HG03432 (cell line): ENCODE measurements at regions not wholly inside any gene's neighbourhood (a gene's known extent, or its start where the extent isn't known, plus 50 kb on each side); places are given as distances from the start of the nearest gene placed in this dataset.

Experiments used
- ATAC-seq: cut with Tn5 transposase; IDR thresholded peaks from one replicate; pipeline ENCODE4 v1.9.1; 2021; ENCODE audit warnings: mild to moderate bottlenecking, moderate library complexity; ENCODE audit not compliant: unreplicated experiment

DNA sequence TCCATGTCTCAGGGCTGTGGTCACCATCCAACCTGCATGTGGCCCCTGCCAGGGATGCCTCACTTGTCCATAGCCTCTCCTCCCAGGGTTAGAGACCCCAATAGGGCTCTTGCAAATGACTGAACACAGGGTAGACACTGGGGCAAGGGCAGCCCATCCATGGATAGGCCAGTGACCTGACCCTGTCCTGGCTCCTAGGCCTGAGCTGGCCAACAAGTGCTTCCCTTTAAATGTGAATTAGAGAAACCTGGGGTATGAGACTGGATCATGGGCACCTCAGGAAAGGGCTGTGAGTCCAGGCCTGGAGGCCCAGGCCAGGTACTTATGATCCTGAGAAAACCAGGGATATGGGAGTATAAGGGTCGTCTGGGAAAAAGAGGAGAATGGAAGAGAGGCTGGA lies 64.5 kb downstream of the COPS8 start:
- ATAC-seq = no peak

DNA sequence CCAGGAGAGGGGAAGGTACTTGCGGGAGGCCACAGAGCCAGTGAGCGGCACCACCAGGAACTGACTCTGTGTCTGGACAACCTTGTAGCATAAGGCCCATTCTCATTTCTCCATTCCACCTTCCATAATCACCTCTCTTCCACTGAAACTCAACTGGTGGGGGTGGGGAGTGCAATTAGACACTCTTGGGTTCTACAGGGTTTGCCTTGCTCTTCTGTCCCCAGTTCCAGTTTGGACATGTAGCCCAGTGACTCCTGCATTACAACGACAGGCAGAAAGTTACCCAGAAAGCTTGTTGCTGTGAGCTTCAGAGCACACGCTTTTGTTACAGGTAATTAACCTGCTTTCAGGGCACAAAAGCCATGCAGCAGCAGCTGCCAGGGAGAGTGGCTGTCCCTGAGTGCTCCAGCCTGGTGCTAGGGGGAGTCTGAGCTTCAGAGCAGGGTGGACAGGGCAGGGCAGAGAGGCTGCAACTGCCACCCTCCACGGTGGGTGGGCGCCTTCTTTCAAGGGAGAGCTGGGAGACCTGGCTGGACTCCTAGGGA lies 65.2 kb downstream of the COPS8 start:
- no peak for ATAC-seq

DNA sequence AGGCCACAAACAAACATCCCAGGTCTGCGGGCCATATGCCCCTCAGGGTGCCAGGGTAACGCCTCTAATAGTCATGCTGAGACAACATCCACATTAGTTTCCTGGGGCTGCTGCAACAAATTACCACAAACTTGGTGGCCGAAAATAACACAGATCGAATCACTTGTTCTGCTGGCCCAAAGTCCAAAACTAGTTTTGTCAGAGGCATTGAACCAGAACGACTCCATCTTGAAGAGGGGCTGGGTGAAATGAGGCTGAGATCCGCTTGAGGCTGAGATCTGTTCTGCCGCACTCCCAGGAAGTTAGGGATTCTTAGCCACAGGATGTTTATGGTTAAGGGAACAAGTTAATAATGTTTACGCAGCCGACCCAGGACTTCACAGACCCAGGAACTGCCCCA lies 66.7 kb downstream of the COPS8 start:
- ATAC-seq = no peak

DNA sequence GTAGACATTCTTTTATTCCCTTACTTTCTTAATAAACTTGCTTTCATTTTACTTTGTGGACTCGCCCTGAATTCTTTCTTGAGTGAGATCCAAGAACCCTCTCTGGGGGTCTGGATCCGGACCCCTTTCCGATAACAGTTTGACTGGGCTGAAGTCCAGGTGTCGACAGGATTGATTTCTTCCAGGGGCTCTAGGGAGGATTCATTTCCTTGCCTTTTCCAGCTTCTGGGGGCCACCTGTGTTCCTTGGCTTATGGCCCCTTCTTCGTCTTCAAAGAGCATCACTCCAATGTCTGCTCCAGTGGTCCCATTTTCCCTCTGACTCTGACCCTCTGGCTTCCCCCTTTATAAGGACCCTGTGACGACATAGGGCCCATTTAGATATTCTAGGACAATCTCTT lies 67.5 kb downstream of the COPS8 start:
- ATAC-seq = no peak

DNA sequence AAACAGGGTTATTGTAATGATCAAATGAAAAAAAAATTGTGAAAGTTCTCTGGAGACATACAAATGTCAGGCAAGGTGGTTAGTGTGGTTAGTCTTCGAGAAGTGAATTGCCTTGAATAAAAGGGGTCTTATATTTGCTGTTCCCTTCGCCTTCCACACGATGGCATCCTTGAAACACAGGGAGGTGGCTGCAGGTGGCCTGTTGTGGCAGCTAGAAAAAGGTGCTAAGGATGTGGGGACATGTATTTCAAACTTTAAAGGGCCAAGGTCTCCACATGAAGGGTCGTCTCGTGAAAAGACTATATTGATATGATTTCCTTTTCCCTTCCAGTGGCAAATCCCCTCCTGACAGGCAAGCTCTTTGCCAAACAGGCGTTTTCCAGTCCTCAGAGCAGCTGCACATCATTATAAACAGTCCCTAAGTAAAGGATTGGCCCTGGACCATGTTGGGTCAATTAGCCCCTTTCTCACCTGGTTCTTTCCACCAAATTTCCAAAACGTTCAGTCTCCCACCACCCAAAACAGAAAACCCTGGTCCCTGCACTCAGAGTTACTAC lies 68.5 kb downstream of the COPS8 start:
- ATAC-seq = no peak

DNA sequence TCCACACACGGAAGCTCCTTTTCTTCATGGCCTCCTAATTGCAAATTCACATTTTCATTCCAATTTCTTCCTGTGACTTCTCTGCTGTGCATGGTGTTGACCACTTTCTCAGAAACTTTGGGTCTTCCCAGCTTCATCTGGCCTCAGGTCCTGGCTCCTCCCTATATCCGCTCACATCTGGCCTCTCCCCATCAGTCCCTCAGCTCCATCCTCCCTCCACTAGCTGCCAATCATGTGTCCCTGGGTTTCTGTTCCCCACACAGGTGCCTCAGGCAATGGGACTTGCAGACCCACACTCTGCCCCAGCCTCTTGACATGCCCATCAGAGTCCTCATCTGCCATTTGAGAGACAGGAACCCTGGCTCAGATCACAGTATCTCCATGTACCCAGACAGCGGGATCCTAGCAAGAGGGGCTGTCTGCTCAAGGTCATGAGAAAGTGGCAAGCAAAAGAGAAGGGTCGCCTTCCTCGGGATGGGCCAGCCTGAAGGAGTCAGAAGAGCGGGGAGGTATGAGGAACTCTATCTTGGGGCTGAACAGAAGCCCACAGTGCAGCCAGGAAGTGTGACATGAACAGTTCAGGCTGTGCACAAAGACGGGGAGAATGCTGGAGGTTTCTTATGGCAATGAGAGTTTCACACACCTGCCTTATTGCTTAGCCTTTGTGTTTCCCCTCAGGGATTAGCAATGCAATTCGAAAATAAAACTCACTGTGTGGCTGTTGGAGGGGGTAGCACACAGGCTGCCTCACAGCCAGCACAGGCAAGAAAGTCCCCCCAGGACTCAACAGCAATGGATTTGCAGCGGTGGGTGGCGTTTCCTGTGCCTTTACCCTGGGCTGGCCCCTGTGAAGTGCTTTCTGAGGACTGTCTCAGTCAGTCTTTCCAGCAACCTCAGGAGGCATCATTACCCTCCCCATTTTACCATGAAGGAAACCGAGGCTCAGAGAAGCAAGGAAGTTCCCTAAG lies 69.5 kb downstream of the COPS8 start:
- ATAC-seq = no peak

DNA sequence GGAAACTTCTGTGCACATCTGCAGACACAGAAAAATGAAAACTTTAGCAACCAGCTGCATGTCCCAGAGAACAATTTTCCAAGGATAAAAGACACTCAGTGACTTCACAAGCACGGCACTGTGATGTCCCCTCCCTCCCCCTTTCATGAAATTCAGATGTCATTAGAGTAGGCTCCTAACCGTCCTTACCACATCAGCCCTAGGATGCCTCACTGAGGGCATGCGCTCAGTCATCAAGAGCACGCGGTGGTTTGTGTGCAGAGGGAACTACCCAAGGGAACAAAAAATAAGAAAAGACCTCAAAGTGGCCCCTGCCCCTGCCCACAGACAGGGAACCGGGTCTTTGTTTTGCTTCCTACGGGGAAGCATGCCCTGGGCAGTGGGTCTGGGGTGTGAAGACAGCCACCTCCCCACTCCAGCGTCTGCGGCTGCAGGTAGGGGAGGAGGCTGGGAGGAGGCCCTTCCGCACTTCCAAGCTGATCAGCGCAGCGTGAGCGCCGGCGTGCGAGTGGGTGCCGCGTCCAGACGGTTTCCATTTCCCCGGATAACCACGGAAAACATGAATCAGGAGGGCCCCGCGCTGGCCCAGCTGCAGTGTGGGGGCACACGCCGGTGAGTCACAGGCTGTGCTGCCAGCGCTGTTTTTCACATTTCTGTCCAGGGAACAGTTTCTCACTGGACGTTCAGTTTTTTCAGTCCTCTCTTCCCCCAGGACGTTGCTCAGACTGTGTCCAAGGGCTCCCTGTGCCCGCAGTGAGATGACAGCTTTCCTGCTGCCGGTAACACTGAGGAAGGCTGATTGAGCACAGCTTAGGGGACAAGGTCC lies 70.6 kb downstream of the COPS8 start:
- ATAC-seq = no peak

DNA sequence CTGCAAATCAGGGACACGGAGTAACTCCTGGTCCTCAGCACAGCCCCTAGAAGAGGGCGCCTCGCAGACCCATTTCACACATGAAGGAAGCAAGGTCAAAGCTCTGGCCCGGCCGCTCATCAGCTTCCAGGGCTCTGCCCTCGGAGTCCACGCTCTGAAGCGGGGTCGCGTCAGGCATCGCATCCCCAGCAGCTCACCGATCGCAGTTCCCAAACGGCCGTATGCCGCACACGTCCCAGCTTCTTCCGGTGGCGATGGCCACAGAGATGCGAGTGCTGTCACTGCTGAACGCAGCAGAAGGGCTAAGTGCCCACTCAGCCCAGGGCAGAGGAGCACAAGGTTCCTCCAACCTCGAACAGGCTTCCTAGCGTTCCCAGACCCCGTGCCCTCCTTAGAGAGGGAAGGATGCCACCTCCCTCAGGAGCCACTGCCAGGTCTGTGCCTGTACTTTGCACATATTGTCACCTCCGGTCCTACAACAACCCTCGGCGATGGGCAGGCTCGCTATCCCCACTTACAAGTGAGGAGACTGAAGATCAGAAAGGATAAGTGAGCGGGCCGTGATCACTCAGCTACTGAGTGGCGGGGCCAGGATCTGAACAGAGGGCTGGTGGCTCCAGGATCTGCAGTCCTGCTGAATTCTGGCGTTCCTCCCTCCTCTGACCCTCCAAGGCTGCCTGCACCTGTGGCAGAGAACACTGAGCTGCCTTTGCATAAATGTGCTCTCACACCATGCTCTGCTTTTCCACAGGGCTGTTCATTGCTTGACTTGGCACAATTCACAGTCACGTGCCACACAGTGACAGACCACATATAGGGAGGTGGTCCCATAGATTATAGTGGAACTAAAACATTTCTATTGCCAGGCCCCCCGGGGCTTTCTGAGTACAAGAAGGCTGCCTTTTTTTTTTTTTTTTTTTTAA lies 71.4 kb downstream of the COPS8 start:
- no peak for ATAC-seq

DNA sequence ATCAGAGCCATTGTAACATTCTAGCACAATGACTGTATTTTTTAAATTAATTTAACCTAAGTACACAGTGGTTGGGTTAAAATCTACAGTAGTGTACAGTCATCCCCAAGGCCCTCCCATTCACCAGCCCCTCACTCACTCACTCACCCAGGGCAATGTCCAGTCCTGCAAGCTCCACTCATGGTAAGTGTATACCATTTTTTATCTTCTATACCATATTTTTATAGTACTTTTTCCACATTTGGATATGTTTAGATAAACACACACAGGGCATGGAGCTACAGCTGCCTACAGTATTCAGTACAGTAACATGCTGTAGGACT lies 72.1 kb downstream of the COPS8 start:
- ATAC-seq = no peak

DNA sequence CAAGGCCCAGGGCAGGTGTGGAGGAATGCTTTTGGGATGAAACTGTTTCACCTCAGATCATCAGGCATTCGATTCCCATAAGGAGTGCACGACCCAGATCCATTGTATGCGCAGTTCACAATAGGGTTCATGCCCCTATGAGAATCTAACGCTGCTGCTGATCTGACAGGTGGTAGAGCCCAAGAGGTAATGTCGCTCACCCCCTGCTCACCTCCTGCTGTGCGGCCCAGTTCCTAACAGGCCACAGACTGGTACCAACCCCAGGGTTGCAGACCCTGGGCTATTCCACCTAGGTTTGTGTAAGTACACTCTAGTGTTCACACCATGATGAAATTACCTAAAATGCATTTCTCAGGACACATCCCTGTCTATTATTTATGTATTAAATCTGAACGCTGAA lies 72.5 kb downstream of the COPS8 start:
- no peak for ATAC-seq

DNA sequence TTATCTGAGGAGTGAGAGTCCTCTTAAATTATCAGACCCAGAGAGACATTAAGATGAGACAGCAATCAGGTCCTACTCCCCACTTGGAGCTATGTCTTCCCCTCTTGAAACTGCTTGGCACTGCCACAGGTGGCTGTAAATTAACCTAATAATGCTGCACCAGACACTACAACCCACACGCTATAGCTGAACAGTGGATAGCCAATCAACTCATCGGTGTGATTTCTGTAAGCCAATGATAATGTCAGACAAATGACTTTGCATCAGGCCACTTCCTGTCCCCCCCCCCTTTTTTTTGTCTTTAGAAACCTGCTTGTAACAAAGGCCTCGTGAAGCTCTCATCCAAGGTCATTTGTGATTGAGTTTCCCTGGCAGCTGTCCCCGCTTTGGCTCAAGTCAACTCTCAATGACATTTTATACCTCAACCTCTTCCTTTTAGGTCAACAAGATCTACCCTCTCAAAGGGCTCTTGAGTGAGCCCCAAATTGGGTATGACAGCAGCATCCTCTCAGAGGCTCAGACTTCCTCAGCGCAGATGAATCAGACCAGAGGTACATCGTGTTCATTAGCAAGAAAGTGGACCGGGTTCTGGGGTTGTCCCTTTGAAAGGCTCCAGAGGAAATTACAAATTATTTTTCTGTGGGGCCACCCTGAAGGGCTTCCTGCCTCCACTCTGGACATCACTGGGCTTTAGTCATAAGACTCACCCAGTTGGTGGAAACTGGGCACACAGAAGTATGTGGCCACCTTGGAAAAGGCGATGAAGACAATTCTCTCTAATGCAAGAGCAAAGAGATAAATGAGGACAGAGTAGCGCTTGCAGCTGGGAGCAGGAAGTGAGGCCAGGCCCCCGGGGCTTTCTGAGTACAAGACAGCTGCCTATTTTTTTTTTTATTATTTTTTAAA lies 73.6 kb downstream of the COPS8 start:
- ATAC-seq = no peak

DNA sequence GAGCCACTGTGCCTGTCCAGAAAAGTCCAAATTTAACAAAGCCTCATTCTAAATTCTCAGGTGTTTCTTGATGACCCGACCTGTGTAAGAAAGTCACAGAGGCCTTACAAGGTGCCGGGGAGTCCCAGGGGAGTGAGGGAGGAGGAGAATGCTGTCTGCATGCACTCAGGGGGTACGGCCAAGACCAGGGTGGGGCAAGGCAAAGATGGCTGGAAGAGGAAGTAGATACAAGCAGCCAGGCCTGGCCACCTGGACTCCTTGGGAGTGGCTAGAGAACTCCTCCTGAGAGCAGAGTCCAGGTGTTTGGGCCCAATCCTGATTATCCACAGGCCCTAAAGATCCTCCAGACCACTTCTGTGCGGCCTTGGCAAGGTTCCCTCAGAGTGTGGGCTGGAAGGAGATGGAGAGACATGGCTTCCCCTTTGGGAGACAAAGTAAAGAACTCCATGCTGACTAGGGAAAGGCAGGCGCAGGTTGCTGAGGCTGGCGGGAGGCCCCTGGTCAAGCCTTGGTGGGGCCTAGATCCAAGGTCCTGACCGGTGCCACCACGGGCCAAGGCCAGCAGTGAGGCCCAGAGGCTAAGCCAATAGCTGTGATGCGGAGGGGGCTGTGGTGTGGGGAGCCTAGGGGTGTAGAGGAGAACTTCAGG lies 74.7 kb downstream of the COPS8 start:
- ATAC-seq = no peak

DNA sequence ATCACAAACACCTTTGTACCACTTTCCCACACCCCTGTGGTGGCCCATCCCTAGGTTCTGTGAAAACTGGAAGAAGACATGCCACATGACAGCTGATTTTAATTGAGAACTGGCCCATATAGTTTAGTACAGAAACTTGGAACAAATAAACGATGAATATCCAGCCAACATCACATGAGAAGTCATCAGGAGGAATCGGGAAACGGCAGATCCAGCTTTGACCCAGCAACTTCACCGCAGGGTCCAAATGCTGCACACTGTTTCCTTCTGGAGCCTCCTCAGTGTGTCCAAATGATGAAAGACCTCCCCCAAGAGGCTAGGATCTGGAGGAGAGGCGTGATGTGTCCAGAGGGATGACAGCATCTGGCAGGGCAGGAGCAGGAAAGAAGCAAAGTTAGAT lies 75.5 kb downstream of the COPS8 start:
- no peak for ATAC-seq

DNA sequence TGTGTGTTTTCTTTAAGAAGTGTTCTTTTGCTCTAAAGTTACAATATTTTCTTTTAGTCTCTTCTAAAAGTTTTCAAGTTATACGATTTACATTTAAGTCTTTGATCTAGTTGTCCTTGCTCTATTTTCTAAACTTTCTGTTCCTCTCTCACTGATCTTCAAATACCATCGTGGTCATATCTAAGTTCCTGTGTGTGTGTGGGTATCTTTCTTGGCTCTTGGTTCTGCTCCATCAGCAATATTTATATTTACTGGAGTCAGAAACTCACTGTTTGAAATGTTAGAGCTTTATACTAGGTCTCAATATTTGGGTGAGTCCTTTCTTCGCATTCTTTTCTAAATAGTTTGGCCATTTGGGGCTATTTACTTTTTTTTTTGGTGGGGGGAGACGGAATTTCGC lies 77.3 kb downstream of the COPS8 start:
- no peak for ATAC-seq

DNA sequence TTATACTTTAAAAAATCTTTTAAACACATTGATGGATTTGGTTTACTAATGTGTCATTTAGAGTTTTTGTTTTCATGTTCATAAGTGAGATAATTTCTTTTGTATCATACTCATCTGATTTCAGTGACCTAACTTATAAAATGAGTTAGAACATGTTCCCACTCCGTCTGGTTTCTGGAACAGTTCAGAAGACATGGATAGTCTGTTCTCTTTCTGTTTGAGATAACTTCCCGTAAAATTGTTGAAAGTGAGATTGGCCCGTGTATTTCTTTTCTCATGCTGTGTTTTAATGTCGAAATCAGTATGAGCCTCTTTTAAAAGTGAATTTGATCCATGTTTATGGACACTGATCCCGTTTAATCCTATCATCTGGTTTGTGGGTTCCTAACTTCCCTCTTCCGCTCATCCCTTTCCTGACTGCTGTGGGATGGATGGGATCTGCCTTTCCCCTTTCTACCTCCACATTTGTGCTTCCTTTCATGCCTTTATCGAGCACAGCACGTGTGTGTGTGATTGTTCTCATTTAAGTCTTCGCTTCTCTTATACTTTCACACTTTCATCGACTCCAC lies 78.9 kb downstream of the COPS8 start:
- ATAC-seq = no peak

DNA sequence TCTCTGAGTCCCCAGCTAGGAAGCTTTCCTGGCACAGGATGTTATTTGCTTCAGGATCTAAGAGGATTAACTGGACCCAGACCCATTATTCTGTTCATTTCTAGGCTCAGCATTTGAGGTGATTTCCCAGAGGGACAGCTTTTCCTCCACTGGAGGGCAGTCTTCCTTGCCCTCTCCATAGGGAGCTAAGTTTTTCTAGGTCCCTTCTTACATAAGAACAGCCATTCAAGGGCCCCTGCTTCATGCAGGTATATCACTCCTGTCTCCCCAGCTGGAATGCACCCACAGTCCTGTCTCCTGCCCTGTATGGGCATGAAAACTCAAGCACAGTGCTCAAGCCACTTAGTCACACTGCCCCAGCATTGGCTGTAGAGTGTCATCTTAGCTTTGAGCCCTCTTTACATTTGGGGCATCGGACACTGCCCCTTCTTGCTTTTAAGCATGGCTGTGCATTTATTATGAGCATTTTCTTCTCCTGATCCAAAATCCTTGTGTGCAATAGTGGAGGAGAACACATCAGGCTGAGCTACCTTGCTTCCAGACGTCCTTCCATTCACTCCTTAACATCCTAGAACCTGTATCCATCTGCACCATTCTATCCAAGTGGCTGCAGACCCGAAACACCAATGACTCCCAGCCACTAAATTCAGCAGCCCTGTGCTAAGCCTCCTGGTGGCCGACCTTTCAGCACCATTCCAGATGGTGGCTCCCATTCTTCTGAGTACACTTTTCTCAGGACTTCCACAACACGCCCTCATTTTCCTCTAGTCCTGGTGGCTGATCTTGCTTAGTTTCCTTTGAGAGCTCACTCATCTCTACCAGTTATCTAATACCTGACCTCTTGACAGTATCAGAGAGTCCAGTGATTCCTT lies 80.0 kb downstream of the COPS8 start:
- ATAC-seq = no peak

DNA sequence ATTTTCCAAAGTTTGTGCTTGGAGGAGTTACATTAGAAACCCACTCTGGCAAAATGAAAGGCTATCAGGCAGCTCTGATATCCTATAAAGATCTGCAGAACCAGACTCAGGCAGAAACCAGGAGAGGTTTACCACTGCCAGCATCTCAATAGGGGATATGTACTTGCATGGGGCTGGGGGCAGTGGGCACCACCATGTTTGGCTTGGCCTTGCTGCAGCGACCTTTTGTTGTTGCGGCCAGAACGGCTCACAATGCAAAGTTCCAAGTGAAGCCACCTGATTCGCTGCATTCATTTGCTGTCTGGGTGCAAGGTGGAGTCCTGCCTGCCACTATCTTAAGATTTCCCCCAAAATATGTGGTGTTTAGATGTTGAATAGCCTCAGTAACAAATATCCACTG lies 81.3 kb downstream of the COPS8 start:
- ATAC-seq = no peak

DNA sequence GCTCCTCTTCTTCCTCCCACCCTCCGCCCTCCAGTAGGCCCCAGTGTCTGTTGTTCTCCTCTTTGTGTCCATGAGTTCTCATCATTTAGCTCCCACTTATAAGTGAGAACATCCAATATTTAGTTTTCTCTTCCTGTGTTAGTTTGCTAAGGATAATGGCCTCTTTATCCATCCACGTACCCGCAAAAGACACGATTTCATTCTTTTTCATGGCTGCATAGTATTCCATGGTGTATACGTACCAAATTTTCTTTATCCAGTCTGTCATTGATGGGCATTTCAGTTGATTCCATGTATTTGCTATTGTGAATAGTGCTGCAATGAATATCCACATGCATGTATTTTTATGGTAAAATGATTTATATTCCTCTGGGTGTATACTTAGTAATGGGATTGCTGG lies 82.2 kb downstream of the COPS8 start:
- no peak for ATAC-seq
